Pancreas (tissue), 10 donors: ENCODE measurements at regions not wholly inside any gene's neighbourhood (a gene's known extent, or its start where the extent isn't known, plus 50 kb on each side); places are given as distances from the start of the nearest gene placed in this dataset.

ENCODE experiments used
- ATAC-seq, 4 donors: fragments of 200-7000 bp; cut with Tn5 transposase; one replicate each; pipeline versions ENCODE4 v1.8.0 to v1.9.1; 2020; ENCODE audit warnings: mild to moderate bottlenecking in 4 of 4, moderate library complexity in 4 of 4
- DNase-seq, 6 donors: peaks; one replicate each; pipeline ENCODE4 v3.0.0-alpha.2; 2020
- FAIRE-seq: peaks from 2 replicates; lab custom pipeline; 2012; peaks lifted over from hg19 to GRCh38; lab: Jason Lieb, UNC
- H3K27ac ChIP-seq, 4 donors: fragments of 200-600 bp; sonication (generic); 1 replicate in 3 of 4; 2 replicates in 1 of 4; pipeline versions ENCODE4 v1.5.0 to v1.8.0; 2020
- H3K27me3 ChIP-seq, 4 donors: fragments of 200-600 bp; one replicate each; pipeline ENCODE4 v1.8.0; 2021
- H3K36me3 ChIP-seq, 3 donors: fragments of 200-600 bp; sonication (generic) in 1 of 3; one replicate each; pipeline versions ENCODE4 v1.5.0 to v1.8.0; 2020 to 2021
- H3K4me1 ChIP-seq, 3 donors: fragments of 200-600 bp; one replicate each; pipeline ENCODE4 v1.8.0; 2021
- H3K4me3 ChIP-seq, 4 donors: fragments of 200-600 bp; sonication (generic) in 2 of 4; one replicate each; pipeline versions ENCODE4 v1.5.0 to v1.8.0; 2020 to 2021
- H3K9me3 ChIP-seq, 4 donors: fragments of 200-600 bp; one replicate each; pipeline ENCODE4 v1.8.0; 2021
- CTCF ChIP-seq, 4 donors: fragments of 200-600 bp; sonication (generic) in 3 of 4; IDR thresholded peaks; one replicate each; pipeline versions ENCODE4 v1.5.0 to v1.8.0; 2021; ENCODE audit warnings: antibody characterized with exemption in 4 of 4
- WGBS, 2 donors: extraction: QIAGEN DNeasy Blood & Tissue Kit; methylation state at CpG; one replicate each; pipeline ENCODE4 v1.1.7; 2013; 5-methylcytosine and 5-hydroxymethylcytosine counted together
- intact Hi-C, 3 donors: fragments of 100-400 bp; cut with DNase I; formaldehyde crosslinking; loops; one replicate each; pipeline versions ENCODE4 v1.11.1 to v1.14.2; 2022
- donor health status: healthy with polysubstance abuse.
- donor health status: DM: no; HTN: no; CAD: no; lungs with moderate emphysema.
- donor health status: DM: no; HTN: no; CAD: no.
- donor health status: control.
- donor health status: control.
- donor health status: Bipolar disorder and iron deficiency.
- donor health status: DM: yes; HTN: yes; CAD: no.
- donor health status: DM: no; HTN: no; CAD: no.
- donor health status: DM: no; HTN: no; CAD: no.
- donor health status: DM: yes; HTN: yes; CAD: no.

DNA sequence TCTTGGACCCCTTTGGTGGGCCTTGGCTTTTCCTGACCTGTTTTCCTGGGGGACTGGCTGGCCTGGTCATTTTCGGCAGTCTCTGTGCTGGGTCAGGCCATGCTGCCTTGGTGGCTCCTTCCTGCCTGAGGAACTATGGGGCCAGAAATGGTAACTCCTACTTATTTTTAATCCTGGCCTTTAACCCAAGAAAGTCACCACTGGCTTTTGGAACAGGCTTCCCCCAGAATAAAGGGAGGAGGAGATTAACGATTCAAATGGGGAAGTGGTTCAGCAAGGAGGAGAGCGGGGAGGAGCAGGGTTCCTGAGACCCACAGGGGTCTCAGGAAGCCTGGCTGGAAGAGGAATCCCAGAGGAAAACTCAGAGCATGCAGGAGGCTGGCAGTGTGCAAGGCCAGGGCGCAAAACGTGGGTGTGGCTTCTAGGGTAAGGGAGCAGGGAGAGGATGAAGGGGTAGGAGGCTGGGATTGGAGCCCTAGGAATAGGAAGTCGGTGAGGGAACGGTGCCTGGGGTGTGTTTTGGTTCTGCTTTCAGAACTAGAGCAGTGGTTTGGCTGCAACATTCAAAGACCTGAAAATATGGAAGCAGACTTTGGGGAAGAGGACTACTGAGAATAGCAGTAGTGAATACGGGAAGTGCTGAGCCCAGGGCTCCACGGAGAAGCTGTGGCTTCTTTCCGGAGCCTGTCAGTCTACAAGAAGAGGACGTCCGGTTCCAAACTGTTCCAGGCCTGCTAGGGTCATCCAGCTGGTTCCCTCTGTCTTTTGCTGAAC is 271.1 kb upstream of the KLF4 start:
- H3K4me3 ChIP-seq = no peak overlapping the region
- intact Hi-C loops = no loop called here
- DNase-seq (peak in 1 of 6 donors; percentile 59), ATAC-seq (peak in 3 of 4 donors; percentile 29 to 84 (median 75)), FAIRE-seq (no peak)
- H3K36me3 ChIP-seq = no peaks in the 10 kb centered on the region
- no peak overlapping the region for H3K27ac ChIP-seq
- no peaks in the 10 kb centered on the region for H3K4me1 ChIP-seq
- H3K27me3 ChIP-seq = no peaks in the 10 kb centered on the region
- WGBS, 2 donors = 63 to 71% methylated on average over 12 of the region's 12 CpGs
- TF ChIP-seq CTCF (IDR thresholded peaks at IDR 0.05) = no peak
- H3K9me3 ChIP-seq = no peaks in the 10 kb centered on the region

DNA sequence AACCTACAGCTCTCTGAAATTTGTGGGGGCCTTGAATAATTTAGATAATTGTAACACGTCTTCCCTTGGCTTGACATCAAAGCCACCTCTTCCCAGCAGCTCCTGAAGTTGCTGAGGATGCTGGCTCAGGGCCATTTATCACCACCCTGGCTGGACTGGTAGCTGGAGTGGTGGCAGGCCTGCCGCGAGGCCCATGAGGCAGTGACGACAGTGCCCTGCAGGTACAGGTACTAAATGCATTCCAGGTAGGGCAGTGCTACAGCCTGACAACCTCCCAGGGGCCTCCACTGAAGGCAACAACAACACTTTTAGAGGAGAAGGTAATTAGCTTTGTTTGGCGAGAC is 270.2 kb upstream of the KLF4 start:
- FAIRE-seq (no peak), ATAC-seq (no peak)
- 76 to 78% methylated on average over 5 of the region's 5 CpGs for WGBS, 2 donors

GRCh38 chr9:107759009-107759822 is 269.6 kb upstream of the KLF4 start:
- DNase-seq (no peak), FAIRE-seq (no peak), ATAC-seq (no peak)
- no peaks in the 10 kb centered on the region for H3K36me3 ChIP-seq
- 82 to 83% methylated on average over 5 of the region's 5 CpGs for WGBS, 2 donors
- no peak overlapping the region for H3K27ac ChIP-seq
- H3K9me3 ChIP-seq = no peaks in the 10 kb centered on the region
- H3K4me1 ChIP-seq = no peaks in the 10 kb centered on the region
- intact Hi-C loops = no loop called here
- no peaks in the 10 kb centered on the region for H3K27me3 ChIP-seq
- no peak for TF ChIP-seq CTCF (IDR thresholded peaks at IDR 0.05)
- no peak overlapping the region for H3K4me3 ChIP-seq

More for the DNA sequence above, 270.2 kb upstream of the KLF4 start:
- no peak overlapping the region for H3K4me3 ChIP-seq
- H3K27me3 ChIP-seq = no peaks in the 10 kb centered on the region
- no peaks in the 10 kb centered on the region for H3K36me3 ChIP-seq
- no peaks in the 10 kb centered on the region for H3K9me3 ChIP-seq
- intact Hi-C loops = no loop called here
- no peak for DNase-seq
- TF ChIP-seq CTCF (IDR thresholded peaks at IDR 0.05) = no peak
- H3K27ac ChIP-seq = no peak overlapping the region
- H3K4me1 ChIP-seq = no peaks in the 10 kb centered on the region

DNA sequence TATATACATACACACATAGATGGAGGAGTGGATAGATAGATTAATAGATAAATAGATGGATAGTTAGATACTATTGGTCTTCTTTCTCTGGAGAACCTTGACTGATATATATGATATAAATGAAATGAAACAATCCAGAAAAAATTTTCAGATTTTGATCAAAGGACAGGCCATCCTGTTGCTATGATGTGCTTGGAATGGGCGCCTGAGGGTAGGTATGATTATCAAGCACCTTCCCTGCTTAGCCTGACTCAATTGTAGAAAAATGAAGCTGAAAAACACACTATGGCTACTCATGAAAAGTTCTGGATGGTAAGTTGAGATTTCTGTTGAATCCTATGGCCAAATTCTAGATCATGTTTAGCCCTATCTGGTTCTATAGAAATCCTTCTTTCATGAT is 266.5 kb upstream of the KLF4 start:
- DNase-seq (no peak), FAIRE-seq (no peak), ATAC-seq (no peak)
- H3K4me1 ChIP-seq = peaks cover 0 to 10% (median 0%) of the 10 kb centered on the region in 3 donors
- intact Hi-C loops = no loop called here
- H3K9me3 ChIP-seq = no peaks in the 10 kb centered on the region
- H3K27ac ChIP-seq = no peak overlapping the region
- no peaks in the 10 kb centered on the region for H3K36me3 ChIP-seq
- WGBS, 2 donors = 84 to 100% methylated on average over 1 of the region's 1 CpG
- H3K27me3 ChIP-seq = no peaks in the 10 kb centered on the region
- H3K4me3 ChIP-seq = no peak overlapping the region
- no peak for TF ChIP-seq CTCF (IDR thresholded peaks at IDR 0.05)
